PC-9 (cell line): ENCODE measurements at regions not wholly inside any gene's neighbourhood (a gene's known extent, or its start where the extent isn't known, plus 50 kb on each side); places are given as distances from the start of the nearest gene placed in this dataset.

Source experiments
- BruUV-seq: library from RNA; stranded (reverse); fragments of 400-500 nt; replicated peaks from 2 replicates; lab custom pipeline; 2021; lab: Mats Ljungman, UMichigan
- CTCF ChIA-PET: fragments of 300-600 bp; sonication (Branson Sonifier 250); formaldehyde crosslinking; loops from one replicate; lab custom pipeline; 2022; ENCODE audit warnings: antibody characterized with exemption; lab: Charles Lee
- POLR2A ChIA-PET: fragments of 300-600 bp; sonication (Branson Sonifier 250); formaldehyde crosslinking; loops from one replicate; lab custom pipeline; 2022; ENCODE audit warnings: antibody characterized with exemption; ENCODE audit not compliant: unreplicated experiment; lab: Charles Lee
- DNase-seq, 2 experiments: peaks; one replicate each; pipeline versions ENCODE4 v3.0.0 to v3.0.0-alpha.2; 2015 to 2022; ENCODE audit warnings: mixed read lengths in 1 of 2
- H2AFZ ChIP-seq: fragments of 200-600 bp; sonication (generic); 2 replicates; pipeline ENCODE4 v1.8.1; 2017; ENCODE audit warnings: antibody characterized with exemption
- H3F3A ChIP-seq: fragments of 200-600 bp; sonication (generic); 2 replicates; pipeline ENCODE4 v1.8.1; 2017; ENCODE audit warnings: antibody characterized with exemption, mild to moderate bottlenecking, low read depth; ENCODE audit not compliant: insufficient read depth
- H3K27ac ChIP-seq: fragments of 200-600 bp; sonication (generic); 2 replicates; pipeline ENCODE4 v1.6.1; 2016; ENCODE audit warnings: mixed run types
- H3K27me3 ChIP-seq: fragments of 200-600 bp; sonication (generic); 2 replicates; pipeline ENCODE4 v1.6.1; 2016; ENCODE audit warnings: low read depth, mixed run types; ENCODE audit not compliant: insufficient read depth
- H3K36me3 ChIP-seq: fragments of 200-600 bp; sonication (generic); 2 replicates; pipeline ENCODE4 v1.6.1; 2016; ENCODE audit warnings: low read depth, mixed run types
- H3K4me1 ChIP-seq: fragments of 200-600 bp; sonication (generic); replicated peaks from 2 replicates; pipeline ENCODE4 v1.6.1; 2016; ENCODE audit warnings: mixed run types; ENCODE audit not compliant: insufficient read depth
- H3K4me2 ChIP-seq: fragments of 200-600 bp; sonication (generic); 2 replicates; pipeline ENCODE4 v1.6.1; 2017; ENCODE audit warnings: mixed run types
- H3K4me3 ChIP-seq: fragments of 200-600 bp; sonication (generic); 2 replicates; pipeline ENCODE4 v1.6.1; 2016; ENCODE audit warnings: mixed run types
- H3K79me2 ChIP-seq: fragments of 200-600 bp; sonication (generic); 2 replicates; pipeline ENCODE4 v1.6.1; 2017; ENCODE audit warnings: low read depth, mixed run types
- H3K9me2 ChIP-seq: fragments of 200-600 bp; sonication (generic); 2 replicates; pipeline ENCODE4 v1.8.1; 2017; ENCODE audit warnings: mild to moderate bottlenecking; ENCODE audit not compliant: insufficient read depth
- H3K9me3 ChIP-seq: fragments of 200-600 bp; sonication (generic); 2 replicates; pipeline ENCODE4 v1.8.1; 2016; ENCODE audit warnings: low read depth; ENCODE audit not compliant: insufficient read depth
- H4K20me1 ChIP-seq: fragments of 200-600 bp; sonication (generic); 2 replicates; pipeline ENCODE4 v1.8.1; 2017; ENCODE audit not compliant: insufficient read depth
- EZH2 ChIP-seq: fragments of 200-600 bp; sonication (generic); IDR thresholded peaks from 2 replicates; pipeline ENCODE4 v1.8.0; 2017; ENCODE audit warnings: antibody characterized with exemption, low read depth
- intact Hi-C: fragments of 100-400 bp; cut with micrococcal nuclease; formaldehyde crosslinking; loops from one replicate; pipeline ENCODE4 v1.10.0; 2022; ENCODE audit not compliant: unreplicated experiment
- TF ChIP-seq, protein P1 (sequence below): fragments of 200-600 bp; sonication (generic); conservative IDR thresholded peaks from 2 replicates; pipeline ENCODE4 v1.6.1; 2017; ENCODE audit warnings: mixed run types, antibody characterized with exemption, mild to moderate bottlenecking, moderate library complexity

DNA sequence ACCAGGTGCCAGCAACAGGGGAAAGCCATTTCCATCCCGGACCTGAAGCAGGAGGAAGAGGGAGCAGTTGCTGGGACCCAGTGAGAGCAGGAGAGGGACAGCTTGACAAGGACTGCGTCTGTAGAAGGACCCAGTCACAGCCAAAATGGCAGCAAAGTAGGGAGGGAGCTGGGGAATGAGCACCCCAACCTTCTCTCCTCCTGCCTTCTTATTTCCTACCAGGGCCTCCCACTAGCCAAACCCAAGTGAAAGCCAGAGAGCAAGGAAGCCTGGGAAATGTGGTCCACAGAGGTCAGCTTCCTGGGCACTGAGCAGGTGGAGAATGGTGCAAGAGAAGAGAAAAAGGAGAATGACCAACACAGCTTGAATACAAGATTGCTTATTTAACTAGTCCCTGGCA is 108.5 kb upstream of the MYL2 start:
- Histone ChIP-seq H3K4me1 (no peaks in the 10 kb centered on the region), H3K9me3 (no peaks in the 10 kb centered on the region), H3K79me2 (no peaks in the 10 kb centered on the region), H4K20me1 (no peaks in the 10 kb centered on the region), H3F3A (no peaks in the 10 kb centered on the region), H3K27me3 (peaks cover 72% of the 10 kb centered on the region), H3K4me3 (no peak overlapping the region), H3K36me3 (no peaks in the 10 kb centered on the region), H3K27ac (no peak overlapping the region), H3K9me2 (no peaks in the 10 kb centered on the region), H2AFZ (no peak overlapping the region), H3K4me2 (no peak overlapping the region)
- no peak for TF ChIP-seq EZH2
- TF ChIP-seq, protein P1, sequence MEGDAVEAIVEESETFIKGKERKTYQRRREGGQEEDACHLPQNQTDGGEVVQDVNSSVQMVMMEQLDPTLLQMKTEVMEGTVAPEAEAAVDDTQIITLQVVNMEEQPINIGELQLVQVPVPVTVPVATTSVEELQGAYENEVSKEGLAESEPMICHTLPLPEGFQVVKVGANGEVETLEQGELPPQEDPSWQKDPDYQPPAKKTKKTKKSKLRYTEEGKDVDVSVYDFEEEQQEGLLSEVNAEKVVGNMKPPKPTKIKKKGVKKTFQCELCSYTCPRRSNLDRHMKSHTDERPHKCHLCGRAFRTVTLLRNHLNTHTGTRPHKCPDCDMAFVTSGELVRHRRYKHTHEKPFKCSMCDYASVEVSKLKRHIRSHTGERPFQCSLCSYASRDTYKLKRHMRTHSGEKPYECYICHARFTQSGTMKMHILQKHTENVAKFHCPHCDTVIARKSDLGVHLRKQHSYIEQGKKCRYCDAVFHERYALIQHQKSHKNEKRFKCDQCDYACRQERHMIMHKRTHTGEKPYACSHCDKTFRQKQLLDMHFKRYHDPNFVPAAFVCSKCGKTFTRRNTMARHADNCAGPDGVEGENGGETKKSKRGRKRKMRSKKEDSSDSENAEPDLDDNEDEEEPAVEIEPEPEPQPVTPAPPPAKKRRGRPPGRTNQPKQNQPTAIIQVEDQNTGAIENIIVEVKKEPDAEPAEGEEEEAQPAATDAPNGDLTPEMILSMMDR, result no peak
- ChIA-PET CTCF (interaction anchor here (0.6 kb wide), 1 partner anchor 12 kb away, joined by 3 read pairs; no protein-coding TSS in a partner anchor), POLR2A (no interaction called here)
- BruUV-seq, result no TSS peak
- no peak for DNase-seq
- intact Hi-C loops, result no loop called here

DNA sequence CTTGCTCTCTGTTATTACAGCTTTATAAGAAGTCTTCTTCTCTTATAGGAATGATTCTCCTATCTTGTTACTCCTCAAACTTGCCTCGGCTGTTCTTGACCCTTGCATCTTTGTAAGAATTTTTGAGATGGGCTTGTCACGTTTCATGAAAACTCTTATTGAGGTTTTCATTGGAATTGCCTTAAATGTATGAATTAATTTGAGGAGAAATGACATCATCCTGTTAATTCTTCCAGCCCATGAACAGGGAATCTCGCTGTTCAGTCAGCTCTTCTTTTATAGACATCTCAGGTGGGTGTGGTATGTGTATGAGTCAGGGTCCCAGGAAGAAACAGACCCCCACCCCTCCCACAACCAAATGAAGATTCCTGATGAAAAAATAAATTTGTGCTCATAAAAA is 107.1 kb upstream of the MYL2 start:
- Histone ChIP-seq H3K36me3 (no peaks in the 10 kb centered on the region), H3K4me1 (no peaks in the 10 kb centered on the region), H3K27me3 (peaks cover 81% of the 10 kb centered on the region), H3F3A (no peaks in the 10 kb centered on the region), H3K79me2 (no peaks in the 10 kb centered on the region), H3K9me3 (no peaks in the 10 kb centered on the region), H3K9me2 (no peaks in the 10 kb centered on the region), H3K4me2 (no peak overlapping the region), H4K20me1 (no peaks in the 10 kb centered on the region), H3K27ac (no peak overlapping the region), H2AFZ (no peak overlapping the region), H3K4me3 (no peak overlapping the region)
- no peak for DNase-seq
- ChIA-PET POLR2A (interaction anchor here (0.6 kb wide), 1 partner anchor 407 kb away, joined by 5 read pairs; no protein-coding TSS in a partner anchor), CTCF (no interaction called here)
- no TSS peak for BruUV-seq
- TF ChIP-seq EZH2, result no peak
- TF ChIP-seq, protein P1, result no peak
- intact Hi-C loops, result no loop called here

DNA sequence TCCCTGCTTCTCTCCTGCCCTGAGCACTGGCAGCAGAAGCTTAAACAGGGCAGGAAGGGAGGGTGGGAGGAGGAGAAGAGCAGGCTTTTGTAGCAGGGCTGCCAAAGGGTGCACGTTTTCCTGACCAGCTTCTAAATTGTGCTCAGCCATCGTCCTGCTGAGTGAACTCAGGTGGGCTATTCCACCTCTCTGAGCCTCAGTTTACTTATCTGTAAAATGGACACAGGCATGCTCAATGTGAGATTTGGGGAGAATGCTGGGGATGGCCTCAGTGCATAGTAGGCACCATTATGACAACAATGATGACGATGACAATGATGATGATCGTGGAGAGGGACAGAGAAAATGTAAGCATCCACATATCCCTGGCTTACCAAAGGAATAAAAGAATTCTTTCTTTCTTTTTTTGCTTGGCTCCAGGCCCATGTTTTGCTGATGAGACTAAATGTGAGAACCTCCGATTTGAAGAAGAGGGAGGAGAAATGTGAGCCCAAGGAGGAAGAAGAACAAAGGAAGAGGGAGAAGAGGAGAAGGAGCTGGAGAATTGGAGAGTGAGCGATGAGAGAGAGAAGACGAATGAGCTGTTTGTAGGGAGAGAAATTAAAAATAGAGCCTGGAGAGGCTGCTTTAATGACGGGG is 105.5 kb upstream of the MYL2 start:
- Histone ChIP-seq H3K27ac (no peak overlapping the region), H3K4me2 (no peak overlapping the region), H3K9me3 (no peaks in the 10 kb centered on the region), H3K36me3 (no peaks in the 10 kb centered on the region), H4K20me1 (no peaks in the 10 kb centered on the region), H3K79me2 (no peaks in the 10 kb centered on the region), H3K4me1 (no peaks in the 10 kb centered on the region), H2AFZ (no peak overlapping the region), H3K27me3 (peaks cover 87% of the 10 kb centered on the region), H3K4me3 (no peak overlapping the region), H3F3A (no peaks in the 10 kb centered on the region), H3K9me2 (no peaks in the 10 kb centered on the region)
- CTCF ChIA-PET, result no interaction called here
- POLR2A ChIA-PET, result no interaction called here
- TF ChIP-seq EZH2, result no peak
- TF ChIP-seq, protein P1, result no peak
- intact Hi-C loops, result no loop called here
- BruUV-seq, result no TSS peak
- DNase-seq, result no peak
